ENCODE measurements at regions not wholly inside any gene's neighbourhood (a gene's known extent, or its start where the extent isn't known, plus 50 kb on each side); places are given as distances from the start of the nearest gene placed in this dataset.

- no peak for TF ChIP-seq ZFP3 (CRISPR knock-in tag; IDR thresholded peaks at IDR 0.05)
- TF ChIP-seq ISL1 (CRISPR knock-in tag; IDR thresholded peaks at IDR 0.05): no peak
- no peak for TF ChIP-seq CREB5 (CRISPR knock-in tag; IDR thresholded peaks at IDR 0.05; ENCODE audit: low read depth)
- TF ChIP-seq ZNF565 (CRISPR knock-in tag; conservative IDR thresholded peaks at IDR 0.05; ENCODE audit: low read depth): no peak
- TF ChIP-seq ZNF8 (CRISPR knock-in tag; IDR thresholded peaks at IDR 0.05): no peak
- no peak for TF ChIP-seq CSDC2 (CRISPR knock-in tag; IDR thresholded peaks at IDR 0.05)
- TF ChIP-seq PPARA (CRISPR knock-in tag; IDR thresholded peaks at IDR 0.05; ENCODE audit: borderline replicate concordance): no peak
- no peak for TF ChIP-seq PATZ1 (CRISPR knock-in tag; IDR thresholded peaks at IDR 0.05; ENCODE audit: borderline replicate concordance)
- TF ChIP-seq ARNTL (CRISPR knock-in tag; IDR thresholded peaks at IDR 0.05; ENCODE audit: borderline replicate concordance, low read depth): no peak
- no peak for TF ChIP-seq POU6F1 (CRISPR knock-in tag; IDR thresholded peaks at IDR 0.05; ENCODE audit: borderline replicate concordance, low read depth)
Observed at GRCh38 chr17:33798308-33798707, 456.8 kb upstream of the CCL2 start.
